GM20000 (cell line): ENCODE measurements at regions not wholly inside any gene's neighbourhood (a gene's known extent, or its start where the extent isn't known, plus 50 kb on each side); places are given as distances from the start of the nearest gene placed in this dataset.

Source experiments
- DNase-seq: peaks from one replicate; pipeline ENCODE4 v3.0.0; 2012; ENCODE audit warnings: low spot score
- TF ChIP-seq, protein P1 (sequence below): IDR thresholded peaks from 2 replicates; pipeline ENCODE4 v1.5.1; 2012; ENCODE audit warnings: mild to moderate bottlenecking, control low read depth; ENCODE audit errors: extremely low read depth, missing control alignments

DNA sequence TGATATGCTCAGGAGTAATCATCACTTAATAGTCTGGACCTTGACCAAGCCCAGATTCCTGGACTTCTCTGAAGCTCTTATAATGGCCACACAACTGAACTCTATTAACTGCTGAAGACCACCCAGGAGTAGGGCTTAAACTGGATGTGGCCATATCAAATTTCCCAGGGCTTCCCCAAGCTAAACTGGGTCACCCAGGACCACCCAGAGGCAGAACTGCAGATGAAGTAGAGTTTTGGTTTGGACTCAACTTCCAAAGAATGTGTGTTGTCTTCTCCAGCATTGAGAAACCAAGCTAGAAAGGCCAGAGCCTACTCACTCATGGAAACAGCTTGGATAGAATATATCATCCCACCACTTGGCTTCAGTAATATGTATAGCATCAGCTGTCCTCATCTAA is 358.2 kb upstream of the MEOX2 start:
- DNase-seq, result no peak
- TF ChIP-seq, protein P1, sequence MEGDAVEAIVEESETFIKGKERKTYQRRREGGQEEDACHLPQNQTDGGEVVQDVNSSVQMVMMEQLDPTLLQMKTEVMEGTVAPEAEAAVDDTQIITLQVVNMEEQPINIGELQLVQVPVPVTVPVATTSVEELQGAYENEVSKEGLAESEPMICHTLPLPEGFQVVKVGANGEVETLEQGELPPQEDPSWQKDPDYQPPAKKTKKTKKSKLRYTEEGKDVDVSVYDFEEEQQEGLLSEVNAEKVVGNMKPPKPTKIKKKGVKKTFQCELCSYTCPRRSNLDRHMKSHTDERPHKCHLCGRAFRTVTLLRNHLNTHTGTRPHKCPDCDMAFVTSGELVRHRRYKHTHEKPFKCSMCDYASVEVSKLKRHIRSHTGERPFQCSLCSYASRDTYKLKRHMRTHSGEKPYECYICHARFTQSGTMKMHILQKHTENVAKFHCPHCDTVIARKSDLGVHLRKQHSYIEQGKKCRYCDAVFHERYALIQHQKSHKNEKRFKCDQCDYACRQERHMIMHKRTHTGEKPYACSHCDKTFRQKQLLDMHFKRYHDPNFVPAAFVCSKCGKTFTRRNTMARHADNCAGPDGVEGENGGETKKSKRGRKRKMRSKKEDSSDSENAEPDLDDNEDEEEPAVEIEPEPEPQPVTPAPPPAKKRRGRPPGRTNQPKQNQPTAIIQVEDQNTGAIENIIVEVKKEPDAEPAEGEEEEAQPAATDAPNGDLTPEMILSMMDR, result no peak

DNA sequence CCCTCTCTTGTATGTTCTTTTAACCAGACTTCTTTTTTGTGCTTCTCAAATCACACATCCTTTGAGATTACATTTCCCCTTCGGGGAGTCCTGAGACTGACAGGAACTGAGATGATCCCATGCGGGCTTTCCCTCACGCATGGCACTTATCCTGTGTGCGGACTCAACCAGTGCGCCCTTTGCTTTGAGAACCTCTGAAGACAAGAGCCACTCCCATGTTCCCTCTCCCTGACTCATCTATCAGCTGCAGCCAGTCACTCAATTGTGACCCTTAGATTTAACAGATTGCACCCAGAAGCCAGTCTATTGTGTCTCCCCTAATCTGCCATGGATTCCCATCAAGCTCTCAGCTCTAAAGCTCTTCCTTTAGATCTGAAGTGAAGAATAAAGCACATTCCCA is 353.9 kb upstream of the MEOX2 start:
- TF ChIP-seq, protein P1, result no peak
- DNase-seq, result no peak

DNA sequence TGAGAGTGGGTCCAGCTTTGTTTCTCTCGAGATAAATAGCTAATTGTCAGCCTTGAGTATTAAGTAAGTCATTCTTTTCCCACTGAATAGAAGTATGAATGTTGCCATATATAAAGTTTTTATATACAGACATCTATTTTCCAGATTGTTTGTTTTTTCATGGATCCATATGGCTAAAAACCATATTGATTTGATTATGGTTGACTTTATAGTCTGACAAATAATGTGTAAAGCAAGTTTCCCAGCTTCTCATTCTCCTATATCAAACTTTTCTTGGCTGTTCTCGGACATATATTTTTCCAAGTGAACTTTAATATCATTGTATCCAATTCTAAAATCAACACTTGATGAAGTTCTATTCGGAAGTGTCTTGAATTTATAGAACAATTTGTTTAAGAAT is 352.4 kb upstream of the MEOX2 start:
- TF ChIP-seq, protein P1, result no peak
- DNase-seq, result no peak

DNA sequence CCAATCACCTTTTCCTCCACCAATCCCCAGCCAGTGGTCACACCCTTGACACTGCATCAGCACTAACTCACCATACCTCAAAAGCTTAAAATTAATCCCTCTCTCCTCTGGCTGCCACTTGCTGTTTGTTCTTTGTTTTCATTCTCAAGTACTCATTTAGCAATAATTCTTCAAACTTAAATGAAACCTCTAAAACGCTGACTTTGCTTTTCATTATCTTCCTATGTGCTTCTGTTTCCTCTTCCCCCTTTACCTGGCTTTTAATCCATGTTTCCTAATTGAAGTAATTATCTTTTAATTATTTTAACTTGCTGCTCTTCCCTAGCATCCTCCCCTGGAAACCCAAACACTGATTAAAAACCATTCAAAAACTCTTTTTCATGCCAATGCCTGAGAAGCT is 348.9 kb upstream of the MEOX2 start:
- no peak for DNase-seq
- TF ChIP-seq, protein P1, result no peak

DNA sequence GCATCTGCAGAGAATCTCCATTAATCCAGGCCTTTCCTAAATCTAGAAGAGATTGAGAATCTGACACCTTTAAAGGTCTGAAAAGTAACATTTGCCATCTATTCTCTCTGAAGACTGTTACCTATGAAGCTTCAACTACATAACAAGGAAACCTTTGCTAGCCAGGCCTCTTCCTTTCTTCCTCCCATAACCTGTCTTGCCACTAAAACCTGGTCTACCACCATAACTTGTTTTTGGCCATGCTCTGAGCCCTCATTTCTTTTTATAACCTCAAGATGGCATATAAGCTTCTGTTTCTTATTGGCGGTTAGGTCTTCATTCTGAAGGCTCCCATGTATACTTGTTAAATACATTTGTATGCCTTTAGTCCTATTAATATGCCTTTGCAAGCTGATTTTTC is 348.4 kb upstream of the MEOX2 start:
- no peak for DNase-seq
- TF ChIP-seq, protein P1, result no peak

DNA sequence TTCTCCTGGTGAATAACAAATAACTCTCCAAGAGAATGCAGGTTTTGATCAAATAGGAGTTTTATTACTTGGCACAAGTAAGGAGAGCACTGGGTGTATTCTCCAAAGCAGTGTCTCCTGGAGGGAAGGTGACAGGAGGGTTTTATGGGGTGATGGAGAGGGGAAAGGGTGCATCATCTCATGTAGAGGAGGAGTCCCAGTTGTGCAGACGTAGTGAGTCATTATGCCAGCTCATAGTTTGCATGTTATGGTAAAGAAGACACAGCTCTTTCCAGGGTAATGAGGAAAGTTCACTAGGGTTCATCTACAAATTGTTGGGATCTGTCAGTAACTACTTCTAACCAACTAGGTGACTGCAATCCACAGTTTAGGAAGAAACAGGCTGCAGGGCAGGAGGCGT is 347.9 kb upstream of the MEOX2 start:
- TF ChIP-seq, protein P1, result no peak
- DNase-seq, result no peak

DNA sequence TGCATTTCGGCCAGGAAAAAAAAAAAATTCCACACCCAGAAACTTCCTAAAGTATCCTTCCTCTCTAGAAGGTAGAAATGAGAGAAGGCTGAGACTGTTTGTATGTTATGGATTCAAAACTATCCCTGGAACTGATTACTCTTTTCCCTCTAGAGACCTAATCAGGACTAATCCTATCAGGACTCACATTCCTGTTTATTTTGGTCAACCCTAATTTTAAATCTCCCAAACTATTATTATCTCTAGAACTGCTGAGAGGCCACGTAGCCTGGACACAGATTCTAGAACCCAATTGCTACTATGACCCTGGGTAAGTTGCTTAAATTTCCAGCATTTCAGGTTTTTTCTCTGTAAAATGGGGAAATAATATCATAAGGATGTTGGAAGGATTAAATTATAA is 346.8 kb upstream of the MEOX2 start:
- TF ChIP-seq, protein P1, result no peak
- DNase-seq, result no peak

DNA sequence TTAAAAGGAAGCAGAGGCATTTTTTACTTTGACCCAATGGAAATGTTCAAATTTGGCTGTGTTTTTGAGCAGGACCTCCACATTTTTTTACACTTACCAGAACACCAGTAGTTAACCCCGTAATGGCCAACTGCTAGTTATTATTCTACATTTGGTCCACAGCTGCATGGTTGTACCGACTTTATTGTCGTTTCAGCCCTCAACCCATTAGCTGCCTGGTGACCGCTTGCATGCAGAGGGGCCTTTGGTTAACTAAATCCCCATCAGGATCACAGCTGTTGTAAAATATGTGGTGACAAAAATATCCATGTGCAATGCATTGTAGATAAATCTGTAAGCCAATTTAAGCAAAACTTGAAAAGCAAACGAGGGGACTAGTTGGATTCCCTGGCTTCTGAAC is 342.2 kb upstream of the MEOX2 start:
- DNase-seq, result no peak

More for the DNA sequence above, 342.2 kb upstream of the MEOX2 start:
- TF ChIP-seq, protein P1, result no peak
